ENCODE measurements at regions not wholly inside any gene's neighbourhood (a gene's known extent, or its start where the extent isn't known, plus 50 kb on each side); places are given as distances from the start of the nearest gene placed in this dataset.

- POLR2A ChIA-PET: no interaction called here
- H3K36me3 Mint-ChIP-seq (ENCODE audit: insufficient read depth, unreplicated experiment): no peaks in the 10 kb centered on the region
- no peak for TF ChIP-seq CTCF (IDR thresholded peaks at IDR 0.05; ENCODE audit: unreplicated experiment)
- intact Hi-C loops (cut with micrococcal nuclease): no loop called here
- CTCF ChIA-PET: interaction anchor here (0.8 to 0.9 kb wide), 2 partner anchors 19 to 149 kb away, joined by 3 read pairs; no protein-coding TSS in a partner anchor
- BruUV-seq (replicated peaks): no TSS peak
- H3K27me3 Mint-ChIP-seq (ENCODE audit: insufficient read depth, unreplicated experiment): no peaks in the 10 kb centered on the region
- peaks cover 6% of the 10 kb centered on the region for H3K9me3 Mint-ChIP-seq (ENCODE audit: unreplicated experiment)
- no peak overlapping the region for H3K4me3 Mint-ChIP-seq (ENCODE audit: unreplicated experiment)
- DNase-seq (ENCODE audit: unreplicated experiment): no peak
- H3K4me1 Mint-ChIP-seq (ENCODE audit: insufficient read depth, unreplicated experiment): no peaks in the 10 kb centered on the region
- no peak overlapping the region for H3K27ac Mint-ChIP-seq (ENCODE audit: low read depth, unreplicated experiment)
Observed at GRCh38 chr14:81715731-81716130, 182.1 kb upstream of the SEL1L start.

GRCh38 chr14:81716953-81717352 lies 183.3 kb upstream of the SEL1L start:
- no TSS peak for BruUV-seq (replicated peaks)
- H3K27ac Mint-ChIP-seq (ENCODE audit: low read depth, unreplicated experiment): no peak overlapping the region
- DNase-seq (ENCODE audit: unreplicated experiment): no peak
- intact Hi-C loops (cut with micrococcal nuclease): no loop called here
- ChIA-PET CTCF (interaction anchor here (1.1 kb wide), 1 partner anchor 274 kb away, joined by 5 read pairs; no protein-coding TSS in a partner anchor), POLR2A (no interaction called here)
- no peaks in the 10 kb centered on the region for H3K27me3 Mint-ChIP-seq (ENCODE audit: insufficient read depth, unreplicated experiment)
- H3K4me1 Mint-ChIP-seq (ENCODE audit: insufficient read depth, unreplicated experiment): no peaks in the 10 kb centered on the region
- H3K9me3 Mint-ChIP-seq (ENCODE audit: unreplicated experiment): peaks cover 3% of the 10 kb centered on the region
- H3K36me3 Mint-ChIP-seq (ENCODE audit: insufficient read depth, unreplicated experiment): no peaks in the 10 kb centered on the region
- H3K4me3 Mint-ChIP-seq (ENCODE audit: unreplicated experiment): no peak overlapping the region
- no peak for TF ChIP-seq CTCF (IDR thresholded peaks at IDR 0.05; ENCODE audit: unreplicated experiment)

GRCh38 chr14:81723956-81724355 lies 190.3 kb upstream of the SEL1L start:
- Mint-ChIP-seq H3K4me3 (ENCODE audit: unreplicated experiment) (no peak overlapping the region), H3K27me3 (ENCODE audit: insufficient read depth, unreplicated experiment) (no peaks in the 10 kb centered on the region), H3K9me3 (ENCODE audit: unreplicated experiment) (no peaks in the 10 kb centered on the region), H3K36me3 (ENCODE audit: insufficient read depth, unreplicated experiment) (no peaks in the 10 kb centered on the region), H3K27ac (ENCODE audit: low read depth, unreplicated experiment) (no peak overlapping the region), H3K4me1 (ENCODE audit: insufficient read depth, unreplicated experiment) (peaks cover 11% of the 10 kb centered on the region)
- no peak for TF ChIP-seq CTCF (IDR thresholded peaks at IDR 0.05; ENCODE audit: unreplicated experiment)
- no TSS peak for BruUV-seq (replicated peaks)
- intact Hi-C loops (cut with micrococcal nuclease): no loop called here
- ChIA-PET POLR2A (interaction anchor here (0.7 kb wide), 1 partner anchor 281 kb away, joined by 3 read pairs; no protein-coding TSS in a partner anchor), CTCF (interaction anchor here (1.1 kb wide), 1 partner anchor 21 kb away, joined by 3 read pairs; no protein-coding TSS in a partner anchor)
- DNase-seq (ENCODE audit: unreplicated experiment): no peak

- DNase-seq (ENCODE audit: unreplicated experiment): peak; percentile 45
- ChIA-PET POLR2A (interaction anchor here (0.9 kb wide), 1 partner anchor 18 kb away, joined by 3 read pairs; no protein-coding TSS in a partner anchor), CTCF (no interaction called here)
- no TSS peak for BruUV-seq (replicated peaks)
- TF ChIP-seq CTCF (IDR thresholded peaks at IDR 0.05; ENCODE audit: unreplicated experiment): no peak
- H3K4me1 Mint-ChIP-seq (ENCODE audit: insufficient read depth, unreplicated experiment): peaks cover 11% of the 10 kb centered on the region
- intact Hi-C loops (cut with micrococcal nuclease): no loop called here
- no peak overlapping the region for H3K27ac Mint-ChIP-seq (ENCODE audit: low read depth, unreplicated experiment)
- no peaks in the 10 kb centered on the region for H3K36me3 Mint-ChIP-seq (ENCODE audit: insufficient read depth, unreplicated experiment)
- H3K9me3 Mint-ChIP-seq (ENCODE audit: unreplicated experiment): no peaks in the 10 kb centered on the region
- no peaks in the 10 kb centered on the region for H3K27me3 Mint-ChIP-seq (ENCODE audit: insufficient read depth, unreplicated experiment)
- no peak overlapping the region for H3K4me3 Mint-ChIP-seq (ENCODE audit: unreplicated experiment)
Observed at GRCh38 chr14:81727218-81727617, 193.6 kb upstream of the SEL1L start.
